ENCODE measurements at regions not wholly inside any gene's neighbourhood (a gene's known extent, or its start where the extent isn't known, plus 50 kb on each side); places are given as distances from the start of the nearest gene placed in this dataset.

- no peak overlapping the region for H2AFZ ChIP-seq (ENCODE audit: insufficient read depth, low read depth, low read length, poor library complexity, severe bottlenecking)
- no peaks in the 10 kb centered on the region for H3K9me3 ChIP-seq (ENCODE audit: control extremely low read depth in 1 of 3, control insufficient read depth in 2 of 3, insufficient read depth in 1 of 3, low read length in 2 of 3)
- H3K27ac ChIP-seq (ENCODE audit: low read length in 2 of 2), result no peak overlapping the region
- peaks cover 3% of the 10 kb centered on the region for H3K27me3 Mint-ChIP-seq
- TF ChIP-seq EZH2 (IDR thresholded peaks at IDR 0.05; ENCODE audit: borderline replicate concordance, insufficient read depth, low read depth, low read length, poor library complexity, severe bottlenecking) (no peak), CTCF (IDR thresholded peaks at IDR 0.05) (no peak)
- no peaks in the 10 kb centered on the region for H3K36me3 ChIP-seq (replicated peaks in 1 of 2; ENCODE audit: control extremely low read depth in 1 of 2, control insufficient read depth in 1 of 2, extremely low read depth in 1 of 2, insufficient read depth in 2 of 2, low read length in 1 of 2)
- ChIA-PET CTCF (no interaction called here), POLR2A (no interaction called here)
- H4K20me1 ChIP-seq (ENCODE audit: control insufficient read depth, insufficient read depth, low read length, poor library complexity, severe bottlenecking), result no peaks in the 10 kb centered on the region
- no peaks in the 10 kb centered on the region for H3K27me3 ChIP-seq (replicated peaks in 1 of 4; ENCODE audit: control extremely low read depth in 1 of 4, control insufficient read depth in 3 of 4, insufficient read depth in 4 of 4, low read length in 3 of 4)
- H3K9me3 Mint-ChIP-seq (ENCODE audit: insufficient read depth), result no peaks in the 10 kb centered on the region
- H3K4me3 Mint-ChIP-seq, result no peak overlapping the region
- no peak for ATAC-seq (ENCODE audit: low read depth)
- no peak overlapping the region for H3K27ac Mint-ChIP-seq
- DNase-seq, result no peak
- no peaks in the 10 kb centered on the region for H3K4me1 Mint-ChIP-seq
- WGBS (ENCODE audit: insufficient coverage), result no CpG with 5 or more reads among the region's 2 CpGs
- no peak overlapping the region for H3K4me3 ChIP-seq (ENCODE audit: control extremely low read depth in 1 of 5, extremely low read depth in 1 of 5, insufficient read depth in 1 of 5, low read depth in 2 of 5, low read length in 4 of 5)
- H3K9ac ChIP-seq (ENCODE audit: low read length), result no peak overlapping the region
- no peaks in the 10 kb centered on the region for H3K4me1 ChIP-seq (ENCODE audit: control insufficient read depth in 2 of 2, insufficient read depth in 2 of 2, low read length in 2 of 2)
- intact Hi-C loops (cut with micrococcal nuclease), result no loop called here
- H3K79me2 ChIP-seq (ENCODE audit: control insufficient read depth, insufficient read depth, low read length), result no peaks in the 10 kb centered on the region
- H3K4me2 ChIP-seq (replicated peaks; ENCODE audit: low read depth, low read length, poor library complexity, severe bottlenecking), result no peak overlapping the region
Observed at GRCh38 chr14:55965851-55966250, 152.4 kb upstream of the PELI2 start.

GRCh38 chr14:55968741-55969140, 149.5 kb upstream of the PELI2 start:
- Histone ChIP-seq H3K27me3 (replicated peaks in 1 of 4; ENCODE audit: control extremely low read depth in 1 of 4, control insufficient read depth in 3 of 4, insufficient read depth in 4 of 4, low read length in 3 of 4) (no peaks in the 10 kb centered on the region), H3K9ac (ENCODE audit: low read length) (no peak overlapping the region), H3K79me2 (ENCODE audit: control insufficient read depth, insufficient read depth, low read length) (no peaks in the 10 kb centered on the region), H3K36me3 (replicated peaks in 1 of 2; ENCODE audit: control extremely low read depth in 1 of 2, control insufficient read depth in 1 of 2, extremely low read depth in 1 of 2, insufficient read depth in 2 of 2, low read length in 1 of 2) (no peaks in the 10 kb centered on the region), H3K4me3 (ENCODE audit: control extremely low read depth in 1 of 5, extremely low read depth in 1 of 5, insufficient read depth in 1 of 5, low read depth in 2 of 5, low read length in 4 of 5) (no peak overlapping the region), H3K27ac (ENCODE audit: low read length in 2 of 2) (no peak overlapping the region), H3K4me2 (replicated peaks; ENCODE audit: low read depth, low read length, poor library complexity, severe bottlenecking) (no peak overlapping the region), H4K20me1 (ENCODE audit: control insufficient read depth, insufficient read depth, low read length, poor library complexity, severe bottlenecking) (no peaks in the 10 kb centered on the region), H2AFZ (ENCODE audit: insufficient read depth, low read depth, low read length, poor library complexity, severe bottlenecking) (no peak overlapping the region), H3K9me3 (ENCODE audit: control extremely low read depth in 1 of 3, control insufficient read depth in 2 of 3, insufficient read depth in 1 of 3, low read length in 2 of 3) (no peaks in the 10 kb centered on the region), H3K4me1 (ENCODE audit: control insufficient read depth in 2 of 2, insufficient read depth in 2 of 2, low read length in 2 of 2) (no peaks in the 10 kb centered on the region)
- TF ChIP-seq EZH2 (IDR thresholded peaks at IDR 0.05; ENCODE audit: borderline replicate concordance, insufficient read depth, low read depth, low read length, poor library complexity, severe bottlenecking), result no peak
- no peak for TF ChIP-seq CTCF (IDR thresholded peaks at IDR 0.05)
- ChIA-PET POLR2A (no interaction called here), CTCF (no interaction called here)
- Mint-ChIP-seq H3K27ac (no peak overlapping the region), H3K27me3 (peaks cover 7% of the 10 kb centered on the region), H3K4me3 (no peak overlapping the region), H3K4me1 (no peaks in the 10 kb centered on the region), H3K9me3 (ENCODE audit: insufficient read depth) (no peaks in the 10 kb centered on the region)
- intact Hi-C loops (cut with micrococcal nuclease), result no loop called here
- WGBS (ENCODE audit: insufficient coverage), result 90% methylated on average over 2 of the region's 3 CpGs
- no peak for DNase-seq
- ATAC-seq (ENCODE audit: low read depth), result no peak

All from B cell (primary cell).